ENCODE measurements at regions not wholly inside any gene's neighbourhood (a gene's known extent, or its start where the extent isn't known, plus 50 kb on each side); places are given as distances from the start of the nearest gene placed in this dataset.

DNA sequence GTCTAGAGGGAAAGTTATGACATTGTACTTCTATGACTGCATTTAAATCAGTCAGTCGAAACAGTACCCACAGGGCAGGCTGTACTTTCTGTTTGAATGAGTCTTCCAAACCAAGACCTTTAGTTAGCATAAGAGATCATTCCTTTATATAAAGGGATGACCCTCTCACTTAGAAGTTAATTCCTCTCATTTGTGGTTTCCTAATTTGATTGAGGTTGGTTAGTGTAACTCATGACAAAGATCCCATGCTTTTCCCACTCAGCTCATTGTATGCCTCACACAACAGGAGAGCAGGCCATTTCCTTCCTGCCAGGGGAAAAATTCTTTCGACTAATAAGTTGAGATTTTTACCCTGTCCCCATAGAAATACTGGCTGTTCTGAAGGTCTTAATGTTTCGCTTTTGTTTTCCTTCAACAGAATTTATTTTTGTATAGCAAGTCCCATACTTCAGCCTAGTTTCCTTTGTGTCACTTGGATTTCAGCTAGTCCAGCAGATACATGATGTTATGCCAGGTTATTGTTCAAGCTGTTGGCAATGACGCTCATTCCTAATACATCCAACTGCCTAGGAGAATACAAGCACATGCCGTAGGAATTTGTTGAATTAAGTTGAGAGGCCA, 500.7 kb downstream of the SPATA31D1 start:
- no peak overlapping the region for H2AFZ ChIP-seq (ENCODE audit: low read depth, low read length, poor library complexity, severe bottlenecking)
- TF ChIP-seq EZH2phosphoT487 (IDR thresholded peaks at IDR 0.05; ENCODE audit: borderline replicate concordance) = no peak
- TF ChIP-seq, protein P1, sequence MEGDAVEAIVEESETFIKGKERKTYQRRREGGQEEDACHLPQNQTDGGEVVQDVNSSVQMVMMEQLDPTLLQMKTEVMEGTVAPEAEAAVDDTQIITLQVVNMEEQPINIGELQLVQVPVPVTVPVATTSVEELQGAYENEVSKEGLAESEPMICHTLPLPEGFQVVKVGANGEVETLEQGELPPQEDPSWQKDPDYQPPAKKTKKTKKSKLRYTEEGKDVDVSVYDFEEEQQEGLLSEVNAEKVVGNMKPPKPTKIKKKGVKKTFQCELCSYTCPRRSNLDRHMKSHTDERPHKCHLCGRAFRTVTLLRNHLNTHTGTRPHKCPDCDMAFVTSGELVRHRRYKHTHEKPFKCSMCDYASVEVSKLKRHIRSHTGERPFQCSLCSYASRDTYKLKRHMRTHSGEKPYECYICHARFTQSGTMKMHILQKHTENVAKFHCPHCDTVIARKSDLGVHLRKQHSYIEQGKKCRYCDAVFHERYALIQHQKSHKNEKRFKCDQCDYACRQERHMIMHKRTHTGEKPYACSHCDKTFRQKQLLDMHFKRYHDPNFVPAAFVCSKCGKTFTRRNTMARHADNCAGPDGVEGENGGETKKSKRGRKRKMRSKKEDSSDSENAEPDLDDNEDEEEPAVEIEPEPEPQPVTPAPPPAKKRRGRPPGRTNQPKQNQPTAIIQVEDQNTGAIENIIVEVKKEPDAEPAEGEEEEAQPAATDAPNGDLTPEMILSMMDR (IDR thresholded peaks at IDR 0.05 in 2 of 3, conservative IDR thresholded peaks at IDR 0.05 in 1 of 3; ENCODE audit: borderline replicate concordance in 1 of 3, insufficient read depth in 1 of 3, low read depth in 2 of 3, low read length in 2 of 3) = no peak
- no peak for TF ChIP-seq SP1 (IDR thresholded peaks at IDR 0.05; ENCODE audit: low read depth)
- TF ChIP-seq EGR1 (IDR thresholded peaks at IDR 0.05; ENCODE audit: low read depth) = no peak
- TF ChIP-seq, protein P2, sequence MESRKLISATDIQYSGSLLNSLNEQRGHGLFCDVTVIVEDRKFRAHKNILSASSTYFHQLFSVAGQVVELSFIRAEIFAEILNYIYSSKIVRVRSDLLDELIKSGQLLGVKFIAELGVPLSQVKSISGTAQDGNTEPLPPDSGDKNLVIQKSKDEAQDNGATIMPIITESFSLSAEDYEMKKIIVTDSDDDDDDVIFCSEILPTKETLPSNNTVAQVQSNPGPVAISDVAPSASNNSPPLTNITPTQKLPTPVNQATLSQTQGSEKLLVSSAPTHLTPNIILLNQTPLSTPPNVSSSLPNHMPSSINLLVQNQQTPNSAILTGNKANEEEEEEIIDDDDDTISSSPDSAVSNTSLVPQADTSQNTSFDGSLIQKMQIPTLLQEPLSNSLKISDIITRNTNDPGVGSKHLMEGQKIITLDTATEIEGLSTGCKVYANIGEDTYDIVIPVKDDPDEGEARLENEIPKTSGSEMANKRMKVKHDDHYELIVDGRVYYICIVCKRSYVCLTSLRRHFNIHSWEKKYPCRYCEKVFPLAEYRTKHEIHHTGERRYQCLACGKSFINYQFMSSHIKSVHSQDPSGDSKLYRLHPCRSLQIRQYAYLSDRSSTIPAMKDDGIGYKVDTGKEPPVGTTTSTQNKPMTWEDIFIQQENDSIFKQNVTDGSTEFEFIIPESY (IDR thresholded peaks at IDR 0.05; ENCODE audit: extremely low read depth, insufficient replicate concordance, low read length) = no peak
- no peak for TF ChIP-seq POLR2A (IDR thresholded peaks at IDR 0.05; ENCODE audit: borderline replicate concordance, extremely low read depth, insufficient read depth, insufficient read length)
- no peak for TF ChIP-seq ZNF274 (IDR thresholded peaks at IDR 0.05; ENCODE audit: low read depth, low read length)
- TF ChIP-seq FOSL1 (IDR thresholded peaks at IDR 0.05; ENCODE audit: low read depth) = no peak
- no peak for TF ChIP-seq CEBPB (IDR thresholded peaks at IDR 0.05; ENCODE audit: low read depth)
- no peak for TF ChIP-seq YY1 (IDR thresholded peaks at IDR 0.05; ENCODE audit: extremely low read depth, insufficient replicate concordance, low read depth, low read length)
- no peak for TF ChIP-seq ELF1 (IDR thresholded peaks at IDR 0.05; ENCODE audit: borderline replicate concordance, low read depth)
- TF ChIP-seq POLR2AphosphoS5 (IDR thresholded peaks at IDR 0.05; ENCODE audit: low read depth, low read length) = no peak
- TF ChIP-seq EZH2 (IDR thresholded peaks at IDR 0.05) = no peak
- TF ChIP-seq, protein P3, sequence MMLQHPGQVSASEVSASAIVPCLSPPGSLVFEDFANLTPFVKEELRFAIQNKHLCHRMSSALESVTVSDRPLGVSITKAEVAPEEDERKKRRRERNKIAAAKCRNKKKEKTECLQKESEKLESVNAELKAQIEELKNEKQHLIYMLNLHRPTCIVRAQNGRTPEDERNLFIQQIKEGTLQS (IDR thresholded peaks at IDR 0.05) = no peak
- TF ChIP-seq SIN3A (IDR thresholded peaks at IDR 0.05; ENCODE audit: low read depth) = no peak
- TF ChIP-seq CBX3 (IDR thresholded peaks at IDR 0.05; ENCODE audit: low read depth) = no peak
- no peak for TF ChIP-seq ZFX (IDR thresholded peaks at IDR 0.05)
- TF ChIP-seq, protein P4, sequence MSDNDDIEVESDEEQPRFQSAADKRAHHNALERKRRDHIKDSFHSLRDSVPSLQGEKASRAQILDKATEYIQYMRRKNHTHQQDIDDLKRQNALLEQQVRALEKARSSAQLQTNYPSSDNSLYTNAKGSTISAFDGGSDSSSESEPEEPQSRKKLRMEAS (IDR thresholded peaks at IDR 0.05) = no peak
- H3K4me3 ChIP-seq (replicated peaks in 1 of 2; ENCODE audit: low read depth in 1 of 2, low read length in 2 of 2) = no peak overlapping the region
- no peaks in the 10 kb centered on the region for H3K27me3 ChIP-seq (ENCODE audit: insufficient read depth, low read length)
- H3K27ac ChIP-seq (ENCODE audit: low read depth, low read length) = no peak overlapping the region
- H3K9ac ChIP-seq (ENCODE audit: low read length) = no peak overlapping the region
- H3K9me3 ChIP-seq (ENCODE audit: control insufficient read depth in 1 of 2, insufficient read depth in 1 of 2, low read depth in 1 of 2, low read length in 2 of 2) = peaks cover 0 to 8% of the 10 kb centered on the region in 2 experiments; a peak in 1 of 4 replicates
- no peaks in the 10 kb centered on the region for H4K20me1 ChIP-seq (ENCODE audit: insufficient read depth)
- no TSS peak for BruUV-seq (replicated peaks)
- H3K9me2 ChIP-seq (ENCODE audit: insufficient read depth) = no peaks in the 10 kb centered on the region
- ChIA-PET CTCF (no interaction called here), POLR2A (no interaction called here), RAD21 (ENCODE audit: low non-redundant PET in 1 of 2, low total read pairs in 2 of 2, uncharacterized antibody in 2 of 2, unreplicated experiment in 2 of 2) (no interaction called here)
- no peaks in the 10 kb centered on the region for H3K4me1 ChIP-seq (ENCODE audit: control insufficient read depth in 1 of 2, insufficient read depth in 2 of 2, low read length in 2 of 2)
- no peak overlapping the region for H3K4me2 ChIP-seq (ENCODE audit: low read length)
- no peaks in the 10 kb centered on the region for H3K79me2 ChIP-seq (ENCODE audit: insufficient read depth, low read length)
- H3K36me3 ChIP-seq (ENCODE audit: control insufficient read depth in 1 of 2, insufficient read depth in 2 of 2, low read length in 2 of 2) = no peaks in the 10 kb centered on the region
- no peak for ATAC-seq
- no peak for DNase-seq (ENCODE audit: low read depth, low spot score)
- intact Hi-C loops (cut with micrococcal nuclease) = no loop called here
